ENCODE measurements at regions not wholly inside any gene's neighbourhood (a gene's known extent, or its start where the extent isn't known, plus 50 kb on each side); places are given as distances from the start of the nearest gene placed in this dataset.

DNA sequence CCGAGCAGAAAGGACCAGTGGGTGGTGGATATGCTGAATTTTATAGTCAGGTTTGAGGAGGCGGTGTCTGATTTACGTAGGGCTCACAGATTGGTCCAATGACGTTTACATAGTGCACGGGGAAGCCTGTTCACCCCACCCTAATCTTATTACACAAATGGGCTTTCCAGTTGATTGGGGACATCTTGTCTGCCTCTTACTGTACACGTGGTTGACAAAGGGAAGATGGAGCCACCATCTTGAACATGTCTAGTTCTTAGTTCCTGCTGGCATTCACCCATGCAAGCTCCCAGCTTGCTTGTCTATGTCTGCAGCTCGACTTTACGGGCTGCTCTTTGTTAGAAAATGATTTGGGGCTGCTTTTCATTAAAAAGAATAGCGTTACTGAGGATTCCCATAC, 332.0 kb upstream of the SLCO3A1 start:
- WGBS = 89% methylated on average over 9 of the region's 9 CpGs
- Histone ChIP-seq H3K36me3 (ENCODE audit: control insufficient read depth in 4 of 4, insufficient read depth in 3 of 4, low read depth in 1 of 4, low read length in 3 of 4) (no peaks in the 10 kb centered on the region), H3K4me1 (ENCODE audit: control insufficient read depth in 4 of 4, insufficient read depth in 4 of 4, low read length in 3 of 4) (peaks cover 0 to 2% (median 0%) of the 10 kb centered on the region in 4 donors), H3K4me3 (ENCODE audit: low read depth in 1 of 3, low read length in 3 of 3) (no peak overlapping the region), H3K9ac (ENCODE audit: low read depth in 1 of 2, low read length in 2 of 2) (no peak overlapping the region), H3K27ac (ENCODE audit: low read depth in 1 of 2, low read length in 2 of 2) (no peak overlapping the region), H3K27me3 (ENCODE audit: control insufficient read depth in 4 of 4, insufficient read depth in 4 of 4, low read length in 3 of 4) (no peaks in the 10 kb centered on the region), H3K9me3 (ENCODE audit: control insufficient read depth in 4 of 4, low read length in 3 of 4) (no peaks in the 10 kb centered on the region)
- TF ChIP-seq, protein P1, sequence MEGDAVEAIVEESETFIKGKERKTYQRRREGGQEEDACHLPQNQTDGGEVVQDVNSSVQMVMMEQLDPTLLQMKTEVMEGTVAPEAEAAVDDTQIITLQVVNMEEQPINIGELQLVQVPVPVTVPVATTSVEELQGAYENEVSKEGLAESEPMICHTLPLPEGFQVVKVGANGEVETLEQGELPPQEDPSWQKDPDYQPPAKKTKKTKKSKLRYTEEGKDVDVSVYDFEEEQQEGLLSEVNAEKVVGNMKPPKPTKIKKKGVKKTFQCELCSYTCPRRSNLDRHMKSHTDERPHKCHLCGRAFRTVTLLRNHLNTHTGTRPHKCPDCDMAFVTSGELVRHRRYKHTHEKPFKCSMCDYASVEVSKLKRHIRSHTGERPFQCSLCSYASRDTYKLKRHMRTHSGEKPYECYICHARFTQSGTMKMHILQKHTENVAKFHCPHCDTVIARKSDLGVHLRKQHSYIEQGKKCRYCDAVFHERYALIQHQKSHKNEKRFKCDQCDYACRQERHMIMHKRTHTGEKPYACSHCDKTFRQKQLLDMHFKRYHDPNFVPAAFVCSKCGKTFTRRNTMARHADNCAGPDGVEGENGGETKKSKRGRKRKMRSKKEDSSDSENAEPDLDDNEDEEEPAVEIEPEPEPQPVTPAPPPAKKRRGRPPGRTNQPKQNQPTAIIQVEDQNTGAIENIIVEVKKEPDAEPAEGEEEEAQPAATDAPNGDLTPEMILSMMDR (IDR thresholded peaks at IDR 0.05; ENCODE audit: low read depth, low read length, missing input control) = no peak
- TF ChIP-seq, protein P2, sequence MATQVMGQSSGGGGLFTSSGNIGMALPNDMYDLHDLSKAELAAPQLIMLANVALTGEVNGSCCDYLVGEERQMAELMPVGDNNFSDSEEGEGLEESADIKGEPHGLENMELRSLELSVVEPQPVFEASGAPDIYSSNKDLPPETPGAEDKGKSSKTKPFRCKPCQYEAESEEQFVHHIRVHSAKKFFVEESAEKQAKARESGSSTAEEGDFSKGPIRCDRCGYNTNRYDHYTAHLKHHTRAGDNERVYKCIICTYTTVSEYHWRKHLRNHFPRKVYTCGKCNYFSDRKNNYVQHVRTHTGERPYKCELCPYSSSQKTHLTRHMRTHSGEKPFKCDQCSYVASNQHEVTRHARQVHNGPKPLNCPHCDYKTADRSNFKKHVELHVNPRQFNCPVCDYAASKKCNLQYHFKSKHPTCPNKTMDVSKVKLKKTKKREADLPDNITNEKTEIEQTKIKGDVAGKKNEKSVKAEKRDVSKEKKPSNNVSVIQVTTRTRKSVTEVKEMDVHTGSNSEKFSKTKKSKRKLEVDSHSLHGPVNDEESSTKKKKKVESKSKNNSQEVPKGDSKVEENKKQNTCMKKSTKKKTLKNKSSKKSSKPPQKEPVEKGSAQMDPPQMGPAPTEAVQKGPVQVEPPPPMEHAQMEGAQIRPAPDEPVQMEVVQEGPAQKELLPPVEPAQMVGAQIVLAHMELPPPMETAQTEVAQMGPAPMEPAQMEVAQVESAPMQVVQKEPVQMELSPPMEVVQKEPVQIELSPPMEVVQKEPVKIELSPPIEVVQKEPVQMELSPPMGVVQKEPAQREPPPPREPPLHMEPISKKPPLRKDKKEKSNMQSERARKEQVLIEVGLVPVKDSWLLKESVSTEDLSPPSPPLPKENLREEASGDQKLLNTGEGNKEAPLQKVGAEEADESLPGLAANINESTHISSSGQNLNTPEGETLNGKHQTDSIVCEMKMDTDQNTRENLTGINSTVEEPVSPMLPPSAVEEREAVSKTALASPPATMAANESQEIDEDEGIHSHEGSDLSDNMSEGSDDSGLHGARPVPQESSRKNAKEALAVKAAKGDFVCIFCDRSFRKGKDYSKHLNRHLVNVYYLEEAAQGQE (IDR thresholded peaks at IDR 0.05) = no peak
- TF ChIP-seq HNF4G (IDR thresholded peaks at IDR 0.05) (no peak), NR2F2 (IDR thresholded peaks at IDR 0.05) (no peak), RXRA (IDR thresholded peaks at IDR 0.05) (no peak), GABPA (IDR thresholded peaks at IDR 0.05 in 1 of 2, conservative IDR thresholded peaks at IDR 0.05 in 1 of 2) (no peak), HNF4A (conservative IDR thresholded peaks at IDR 0.05) (no peak), JUND (IDR thresholded peaks at IDR 0.05) (no peak), EGR1 (IDR thresholded peaks at IDR 0.05; ENCODE audit: low read depth in 2 of 2) (no peak), TAF1 (conservative IDR thresholded peaks at IDR 0.05) (no peak), SP1 (IDR thresholded peaks at IDR 0.05) (no peak), RAD21 (IDR thresholded peaks at IDR 0.05) (no peak)
- TF ChIP-seq, protein P3, sequence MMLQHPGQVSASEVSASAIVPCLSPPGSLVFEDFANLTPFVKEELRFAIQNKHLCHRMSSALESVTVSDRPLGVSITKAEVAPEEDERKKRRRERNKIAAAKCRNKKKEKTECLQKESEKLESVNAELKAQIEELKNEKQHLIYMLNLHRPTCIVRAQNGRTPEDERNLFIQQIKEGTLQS (IDR thresholded peaks at IDR 0.05) = no peak
- TF ChIP-seq, protein P4, sequence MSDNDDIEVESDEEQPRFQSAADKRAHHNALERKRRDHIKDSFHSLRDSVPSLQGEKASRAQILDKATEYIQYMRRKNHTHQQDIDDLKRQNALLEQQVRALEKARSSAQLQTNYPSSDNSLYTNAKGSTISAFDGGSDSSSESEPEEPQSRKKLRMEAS (IDR thresholded peaks at IDR 0.05) = no peak
- TF ChIP-seq, protein P5, sequence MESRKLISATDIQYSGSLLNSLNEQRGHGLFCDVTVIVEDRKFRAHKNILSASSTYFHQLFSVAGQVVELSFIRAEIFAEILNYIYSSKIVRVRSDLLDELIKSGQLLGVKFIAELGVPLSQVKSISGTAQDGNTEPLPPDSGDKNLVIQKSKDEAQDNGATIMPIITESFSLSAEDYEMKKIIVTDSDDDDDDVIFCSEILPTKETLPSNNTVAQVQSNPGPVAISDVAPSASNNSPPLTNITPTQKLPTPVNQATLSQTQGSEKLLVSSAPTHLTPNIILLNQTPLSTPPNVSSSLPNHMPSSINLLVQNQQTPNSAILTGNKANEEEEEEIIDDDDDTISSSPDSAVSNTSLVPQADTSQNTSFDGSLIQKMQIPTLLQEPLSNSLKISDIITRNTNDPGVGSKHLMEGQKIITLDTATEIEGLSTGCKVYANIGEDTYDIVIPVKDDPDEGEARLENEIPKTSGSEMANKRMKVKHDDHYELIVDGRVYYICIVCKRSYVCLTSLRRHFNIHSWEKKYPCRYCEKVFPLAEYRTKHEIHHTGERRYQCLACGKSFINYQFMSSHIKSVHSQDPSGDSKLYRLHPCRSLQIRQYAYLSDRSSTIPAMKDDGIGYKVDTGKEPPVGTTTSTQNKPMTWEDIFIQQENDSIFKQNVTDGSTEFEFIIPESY (IDR thresholded peaks at IDR 0.05) = no peak
- DNase-seq (ENCODE audit: low spot score) = no peak

DNA sequence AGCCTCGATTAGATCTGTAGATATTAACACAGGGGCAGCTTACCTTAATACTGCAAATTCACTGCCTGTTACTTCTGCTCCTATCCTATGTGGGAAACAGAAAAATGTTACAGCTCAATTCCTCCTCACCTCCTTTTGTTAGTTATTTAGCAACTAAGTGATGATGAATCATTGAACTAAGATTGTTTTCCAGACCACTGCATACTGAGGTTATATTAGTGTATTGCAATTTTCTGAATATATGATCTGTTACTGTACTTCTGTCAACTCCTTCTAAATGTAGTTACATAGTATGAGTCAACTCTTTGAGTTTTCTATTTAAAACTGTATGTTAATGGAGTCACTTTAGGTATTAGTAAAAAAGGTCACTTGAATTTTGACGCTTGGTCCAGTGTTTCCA, 331.5 kb upstream of the SLCO3A1 start:
- DNase-seq (ENCODE audit: low spot score) = no peak
- TF ChIP-seq FOXA2 (IDR thresholded peaks at IDR 0.05) (no peak), SP1 (IDR thresholded peaks at IDR 0.05) (no peak), YY1 (IDR thresholded peaks at IDR 0.05) (no peak), EGR1 (IDR thresholded peaks at IDR 0.05; ENCODE audit: low read depth in 2 of 2) (no peak), JUND (IDR thresholded peaks at IDR 0.05) (no peak), FOXA1 (IDR thresholded peaks at IDR 0.05) (no peak)
- TF ChIP-seq, protein P2 (IDR thresholded peaks at IDR 0.05) = no peak
- TF ChIP-seq, protein P5 (IDR thresholded peaks at IDR 0.05) = no peak

More for the DNA sequence above, 331.5 kb upstream of the SLCO3A1 start:
- Histone ChIP-seq H3K27me3 (ENCODE audit: control insufficient read depth in 4 of 4, insufficient read depth in 4 of 4, low read length in 3 of 4) (no peaks in the 10 kb centered on the region), H3K9ac (ENCODE audit: low read depth in 1 of 2, low read length in 2 of 2) (no peak overlapping the region), H3K27ac (ENCODE audit: low read depth in 1 of 2, low read length in 2 of 2) (no peak overlapping the region), H3K36me3 (ENCODE audit: control insufficient read depth in 4 of 4, insufficient read depth in 3 of 4, low read depth in 1 of 4, low read length in 3 of 4) (no peaks in the 10 kb centered on the region), H3K9me3 (ENCODE audit: control insufficient read depth in 4 of 4, low read length in 3 of 4) (no peaks in the 10 kb centered on the region), H3K4me3 (ENCODE audit: low read depth in 1 of 3, low read length in 3 of 3) (no peak overlapping the region), H3K4me1 (ENCODE audit: control insufficient read depth in 4 of 4, insufficient read depth in 4 of 4, low read length in 3 of 4) (peaks cover 0 to 2% (median 0%) of the 10 kb centered on the region in 4 donors)
- 94% methylated on average over 2 of the region's 2 CpGs for WGBS
